ENCODE measurements at regions not wholly inside any gene's neighbourhood (a gene's known extent, or its start where the extent isn't known, plus 50 kb on each side); places are given as distances from the start of the nearest gene placed in this dataset.
"Not testable (repeated sequence)": the region's sequence is repeated elsewhere in the genome, so short reads cannot be mapped to it uniquely, and the experiment has no call there.

GRCh38 chr2:64262816-64263215, 118.6 kb upstream of the PELI1 start:
- Mint-ChIP-seq H3K4me1 (ENCODE audit: low read depth) (peaks cover 7% of the 10 kb centered on the region), H3K9me3 (no peaks in the 10 kb centered on the region), H3K4me3 (ENCODE audit: low read depth) (no peak overlapping the region), H3K27ac (no peak overlapping the region), H3K27me3 (ENCODE audit: low read depth) (peaks cover 8% of the 10 kb centered on the region), H3K36me3 (ENCODE audit: low read depth) (no peaks in the 10 kb centered on the region)
- no peak for DNase-seq (ENCODE audit: low spot score)
- intact Hi-C loops (cut with micrococcal nuclease) = no loop called here

GRCh38 chr2:64263315-64263714, 119.1 kb upstream of the PELI1 start:
- Mint-ChIP-seq H3K9me3 (no peaks in the 10 kb centered on the region), H3K36me3 (ENCODE audit: low read depth) (no peaks in the 10 kb centered on the region), H3K27me3 (ENCODE audit: low read depth) (peaks cover 10% of the 10 kb centered on the region), H3K4me1 (ENCODE audit: low read depth) (peaks cover 7% of the 10 kb centered on the region), H3K4me3 (ENCODE audit: low read depth) (no peak overlapping the region), H3K27ac (no peak overlapping the region)
- intact Hi-C loops (cut with micrococcal nuclease) = no loop called here
- DNase-seq (ENCODE audit: low spot score) = no peak

- Mint-ChIP-seq H3K4me3 (ENCODE audit: low read depth) (no peak overlapping the region), H3K9me3 (peaks cover 3% of the 10 kb centered on the region), H3K27me3 (ENCODE audit: low read depth) (peaks cover 5% of the 10 kb centered on the region), H3K36me3 (ENCODE audit: low read depth) (no peaks in the 10 kb centered on the region), H3K4me1 (ENCODE audit: low read depth) (no peaks in the 10 kb centered on the region), H3K27ac (no peak overlapping the region)
- intact Hi-C loops (cut with micrococcal nuclease) = no loop called here
- DNase-seq (ENCODE audit: low spot score) = no peak
These were observed 123.5 kb upstream of the PELI1 start for GRCh38 chr2:64267699-64268098.

GRCh38 chr2:64268330-64269048, 124.3 kb upstream of the PELI1 start:
- peaks cover 2% of the 10 kb centered on the region for H3K4me1 Mint-ChIP-seq (ENCODE audit: low read depth)
- peaks cover 5% of the 10 kb centered on the region for H3K27me3 Mint-ChIP-seq (ENCODE audit: low read depth)
- no peak for DNase-seq (ENCODE audit: low spot score)
- no peaks in the 10 kb centered on the region for H3K36me3 Mint-ChIP-seq (ENCODE audit: low read depth)
- no peak overlapping the region for H3K27ac Mint-ChIP-seq
- no peak overlapping the region for H3K4me3 Mint-ChIP-seq (ENCODE audit: low read depth)
- intact Hi-C loops (cut with micrococcal nuclease) = no loop called here
- H3K9me3 Mint-ChIP-seq = peaks cover 3% of the 10 kb centered on the region

- DNase-seq (ENCODE audit: low spot score) = no peak
- peaks cover 9% of the 10 kb centered on the region for H3K4me1 Mint-ChIP-seq (ENCODE audit: low read depth)
- H3K9me3 Mint-ChIP-seq = peaks cover 3% of the 10 kb centered on the region
- no peaks in the 10 kb centered on the region for H3K36me3 Mint-ChIP-seq (ENCODE audit: low read depth)
- H3K27me3 Mint-ChIP-seq (ENCODE audit: low read depth) = no peaks in the 10 kb centered on the region
- intact Hi-C loops (cut with micrococcal nuclease) = no loop called here
- H3K4me3 Mint-ChIP-seq (ENCODE audit: low read depth) = no peak overlapping the region
- H3K27ac Mint-ChIP-seq = no peak overlapping the region
These were observed 129.5 kb upstream of the PELI1 start for GRCh38 chr2:64273524-64274398.

- DNase-seq (ENCODE audit: low spot score) = no peak
- no peak overlapping the region for H3K27ac Mint-ChIP-seq
- peaks cover 9% of the 10 kb centered on the region for H3K4me1 Mint-ChIP-seq (ENCODE audit: low read depth)
- intact Hi-C loops (cut with micrococcal nuclease) = no loop called here
- peaks cover 3% of the 10 kb centered on the region for H3K9me3 Mint-ChIP-seq
- no peaks in the 10 kb centered on the region for H3K36me3 Mint-ChIP-seq (ENCODE audit: low read depth)
- no peaks in the 10 kb centered on the region for H3K27me3 Mint-ChIP-seq (ENCODE audit: low read depth)
- H3K4me3 Mint-ChIP-seq (ENCODE audit: low read depth) = no peak overlapping the region
These were observed 130.4 kb upstream of the PELI1 start for GRCh38 chr2:64274399-64275173.

- intact Hi-C loops (cut with micrococcal nuclease) = no loop called here
- Mint-ChIP-seq H3K36me3 (ENCODE audit: low read depth) (no peaks in the 10 kb centered on the region), H3K4me3 (ENCODE audit: low read depth) (no peak overlapping the region), H3K27me3 (ENCODE audit: low read depth) (no peaks in the 10 kb centered on the region), H3K4me1 (ENCODE audit: low read depth) (peaks cover 9% of the 10 kb centered on the region), H3K27ac (no peak overlapping the region), H3K9me3 (peaks cover 3% of the 10 kb centered on the region)
- no peak for DNase-seq (ENCODE audit: low spot score)
These were observed 130.9 kb upstream of the PELI1 start for GRCh38 chr2:64275174-64275466.

- Mint-ChIP-seq H3K4me3 (ENCODE audit: low read depth) (no peak overlapping the region), H3K4me1 (ENCODE audit: low read depth) (peaks cover 9% of the 10 kb centered on the region), H3K27ac (no peak overlapping the region), H3K27me3 (ENCODE audit: low read depth) (no peaks in the 10 kb centered on the region), H3K36me3 (ENCODE audit: low read depth) (no peaks in the 10 kb centered on the region), H3K9me3 (no peaks in the 10 kb centered on the region)
- intact Hi-C loops (cut with micrococcal nuclease) = no loop called here
- no peak for DNase-seq (ENCODE audit: low spot score)
These were observed 132.3 kb upstream of the PELI1 start for GRCh38 chr2:64276417-64277095.

- no peak overlapping the region for H3K27ac Mint-ChIP-seq
- intact Hi-C loops (cut with micrococcal nuclease) = no loop called here
- no peaks in the 10 kb centered on the region for H3K36me3 Mint-ChIP-seq (ENCODE audit: low read depth)
- no peak for DNase-seq (ENCODE audit: low spot score)
- peaks cover 9% of the 10 kb centered on the region for H3K4me1 Mint-ChIP-seq (ENCODE audit: low read depth)
- no peaks in the 10 kb centered on the region for H3K9me3 Mint-ChIP-seq
- H3K4me3 Mint-ChIP-seq (ENCODE audit: low read depth) = no peak overlapping the region
- no peaks in the 10 kb centered on the region for H3K27me3 Mint-ChIP-seq (ENCODE audit: low read depth)
These were observed 133.1 kb upstream of the PELI1 start for GRCh38 chr2:64277101-64277849.

GRCh38 chr2:64280812-64281211, 136.6 kb upstream of the PELI1 start:
- DNase-seq (ENCODE audit: low spot score); H3K4me1 Mint-ChIP-seq (ENCODE audit: low read depth); H3K9me3 Mint-ChIP-seq; H3K27me3 Mint-ChIP-seq (ENCODE audit: low read depth); H3K27ac Mint-ChIP-seq; H3K4me3 Mint-ChIP-seq (ENCODE audit: low read depth); H3K36me3 Mint-ChIP-seq (ENCODE audit: low read depth); intact Hi-C loops (cut with micrococcal nuclease): not testable (repeated sequence)

GRCh38 chr2:64283006-64283570, 138.9 kb upstream of the PELI1 start:
- no peaks in the 10 kb centered on the region for H3K9me3 Mint-ChIP-seq
- no peaks in the 10 kb centered on the region for H3K36me3 Mint-ChIP-seq (ENCODE audit: low read depth)
- DNase-seq (ENCODE audit: low spot score) = no peak
- no peaks in the 10 kb centered on the region for H3K4me1 Mint-ChIP-seq (ENCODE audit: low read depth)
- no peak overlapping the region for H3K27ac Mint-ChIP-seq
- intact Hi-C loops (cut with micrococcal nuclease) = no loop called here
- no peak overlapping the region for H3K4me3 Mint-ChIP-seq (ENCODE audit: low read depth)
- H3K27me3 Mint-ChIP-seq (ENCODE audit: low read depth) = peaks cover 3% of the 10 kb centered on the region
